Vagina (tissue), 2 donors: ENCODE measurements at regions not wholly inside any gene's neighbourhood (a gene's known extent, or its start where the extent isn't known, plus 50 kb on each side); places are given as distances from the start of the nearest gene placed in this dataset.

Source experiments
- DNase-seq, 2 donors: peaks; one replicate each; pipeline ENCODE4 v3.0.0-alpha.2; 2017; ENCODE audit errors: extremely low spot score in 2 of 2
- H3K27ac ChIP-seq: fragments of 200-600 bp; sonication (generic); one replicate; pipeline ENCODE4 v1.5.1; 2019
- H3K27me3 ChIP-seq: fragments of 200-600 bp; sonication (generic); one replicate; pipeline ENCODE4 v1.5.1; 2019
- H3K36me3 ChIP-seq, 2 donors: fragments of 200-600 bp; sonication (generic); one replicate each; pipeline ENCODE4 v1.5.1; 2017 to 2019
- H3K4me1 ChIP-seq: fragments of 200-600 bp; sonication (generic); one replicate; pipeline ENCODE4 v1.5.1; 2019
- H3K4me3 ChIP-seq, 2 donors: fragments of 200-600 bp; sonication (generic); 1 replicate in 1 of 2; 2 replicates in 1 of 2; pipeline ENCODE4 v1.5.1; 2016 to 2019
- H3K9me3 ChIP-seq: fragments of 200-600 bp; sonication (generic); one replicate; pipeline ENCODE4 v1.5.1; 2019
- CTCF ChIP-seq, 3 experiments: fragments of 450-650 bp in 2 of 3; fragments of 200-600 bp in 1 of 3; sonication (generic) in 1 of 3; IDR thresholded peaks; one replicate each; pipeline ENCODE4 v1.5.1; 2017 to 2019; ENCODE audit warnings: antibody characterized with exemption in 3 of 3, mild to moderate bottlenecking in 2 of 3, moderate library complexity in 2 of 3
- POLR2A ChIP-seq, 2 donors: fragments of 450-650 bp; IDR thresholded peaks; one replicate each; pipeline ENCODE4 v1.6.1; 2017; ENCODE audit warnings: antibody characterized with exemption in 2 of 2, mild to moderate bottlenecking in 2 of 2, moderate library complexity in 2 of 2
- POLR2AphosphoS5 ChIP-seq, 2 donors: sonication (generic); formaldehyde crosslinking; IDR thresholded peaks; one replicate each; pipeline ENCODE4 v1.9.0; 2017; ENCODE audit warnings: antibody characterized with exemption in 2 of 2, mild to moderate bottlenecking in 2 of 2, low read depth in 1 of 2; ENCODE audit not compliant: insufficient read depth in 1 of 2
- intact Hi-C: fragments of 100-400 bp; cut with DNase I; formaldehyde crosslinking; loops from one replicate; pipeline ENCODE4 v1.15.1; 2023

GRCh38 chr5:88389338-88390095, 120.9 kb upstream of the TMEM161B start:
- H3K27me3 ChIP-seq, result no peaks in the 10 kb centered on the region
- intact Hi-C loops, result no loop called here
- H3K4me1 ChIP-seq, result no peaks in the 10 kb centered on the region
- no peak overlapping the region for H3K4me3 ChIP-seq
- no peak overlapping the region for H3K27ac ChIP-seq
- TF ChIP-seq POLR2A (IDR thresholded peaks at IDR 0.05) (no peak), CTCF (IDR thresholded peaks at IDR 0.05) (no peak), POLR2AphosphoS5 (IDR thresholded peaks at IDR 0.05; ENCODE audit: insufficient read depth in 1 of 2, low read depth in 1 of 2) (no peak)
- DNase-seq, result no peak
- H3K36me3 ChIP-seq, result no peaks in the 10 kb centered on the region
- no peaks in the 10 kb centered on the region for H3K9me3 ChIP-seq

GRCh38 chr5:88388476-88389337, 120.1 kb upstream of the TMEM161B start:
- intact Hi-C loops, result no loop called here
- Histone ChIP-seq H3K9me3 (no peaks in the 10 kb centered on the region), H3K27me3 (no peaks in the 10 kb centered on the region), H3K4me3 (no peak overlapping the region), H3K27ac (no peak overlapping the region), H3K4me1 (no peaks in the 10 kb centered on the region), H3K36me3 (no peaks in the 10 kb centered on the region)
- DNase-seq, result no peak
- TF ChIP-seq CTCF (IDR thresholded peaks at IDR 0.05) (no peak), POLR2A (IDR thresholded peaks at IDR 0.05) (no peak), POLR2AphosphoS5 (IDR thresholded peaks at IDR 0.05; ENCODE audit: insufficient read depth in 1 of 2, low read depth in 1 of 2) (no peak)

GRCh38 chr5:88384886-88385285, 116.2 kb upstream of the TMEM161B start:
- H3K4me1 ChIP-seq, result no peaks in the 10 kb centered on the region
- H3K36me3 ChIP-seq, result no peaks in the 10 kb centered on the region
- intact Hi-C loops, result no loop called here
- no peak overlapping the region for H3K4me3 ChIP-seq
- no peak overlapping the region for H3K27ac ChIP-seq
- TF ChIP-seq POLR2A (IDR thresholded peaks at IDR 0.05) (no peak), POLR2AphosphoS5 (IDR thresholded peaks at IDR 0.05; ENCODE audit: insufficient read depth in 1 of 2, low read depth in 1 of 2) (no peak), CTCF (IDR thresholded peaks at IDR 0.05) (no peak)
- no peaks in the 10 kb centered on the region for H3K27me3 ChIP-seq
- H3K9me3 ChIP-seq, result no peaks in the 10 kb centered on the region
- DNase-seq, result no peak

- no peaks in the 10 kb centered on the region for H3K4me1 ChIP-seq
- intact Hi-C loops, result no loop called here
- H3K27ac ChIP-seq, result no peak overlapping the region
- TF ChIP-seq POLR2AphosphoS5 (IDR thresholded peaks at IDR 0.05; ENCODE audit: insufficient read depth in 1 of 2, low read depth in 1 of 2), result no peak
- TF ChIP-seq POLR2A (IDR thresholded peaks at IDR 0.05), result no peak
- no peak for TF ChIP-seq CTCF (IDR thresholded peaks at IDR 0.05)
- H3K27me3 ChIP-seq, result no peaks in the 10 kb centered on the region
- no peaks in the 10 kb centered on the region for H3K9me3 ChIP-seq
- H3K4me3 ChIP-seq, result no peak overlapping the region
- H3K36me3 ChIP-seq, result no peaks in the 10 kb centered on the region
- DNase-seq, result no peak
Measured at GRCh38 chr5:88380332-88380731, 111.7 kb upstream of the TMEM161B start.
